AG09319 (cell line): ENCODE measurements at regions not wholly inside any gene's neighbourhood (a gene's known extent, or its start where the extent isn't known, plus 50 kb on each side); places are given as distances from the start of the nearest gene placed in this dataset.
A peak's percentile ranks its signal among the peaks of the same experiment; 100 is the strongest.

Experiments used
- DNase-seq: peaks from one replicate; pipeline ENCODE4 v3.0.0-alpha.2; 2010; ENCODE audit warnings: low read depth; ENCODE audit errors: extremely low read depth
- CTCF ChIP-seq: IDR thresholded peaks from 2 replicates; pipeline ENCODE4 v1.5.1; 2011; ENCODE audit warnings: low read depth, mild to moderate bottlenecking, inconsistent platforms, low read length, moderate library complexity

GRCh38 chr6:138570725-138571029 lies 71.4 kb upstream of the NHSL1 start:
- TF ChIP-seq CTCF = no peak
- no peak for DNase-seq

DNA sequence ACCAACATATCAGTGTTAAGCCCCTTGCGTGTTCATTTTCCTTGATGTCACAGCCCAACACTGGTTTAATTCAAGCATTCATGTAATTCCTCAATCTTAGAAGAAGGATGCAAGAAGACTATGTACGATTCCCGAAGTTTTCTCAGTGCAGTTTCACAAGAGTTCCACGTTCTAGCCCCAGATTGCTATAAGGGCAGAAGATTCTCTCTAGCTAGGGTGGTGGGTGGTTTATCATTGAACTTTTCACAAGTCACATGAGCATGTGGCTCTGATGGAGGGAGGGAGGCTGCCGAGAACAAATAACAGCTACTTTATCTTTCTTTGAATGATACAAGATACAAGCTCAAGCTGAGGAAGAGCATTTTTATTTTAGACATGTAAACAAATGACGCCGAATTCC lies 71.9 kb upstream of the NHSL1 start:
- TF ChIP-seq CTCF = no peak
- DNase-seq = no peak

GRCh38 chr6:138571585-138572166 lies 72.4 kb upstream of the NHSL1 start:
- no peak for TF ChIP-seq CTCF
- DNase-seq = no peak

DNA sequence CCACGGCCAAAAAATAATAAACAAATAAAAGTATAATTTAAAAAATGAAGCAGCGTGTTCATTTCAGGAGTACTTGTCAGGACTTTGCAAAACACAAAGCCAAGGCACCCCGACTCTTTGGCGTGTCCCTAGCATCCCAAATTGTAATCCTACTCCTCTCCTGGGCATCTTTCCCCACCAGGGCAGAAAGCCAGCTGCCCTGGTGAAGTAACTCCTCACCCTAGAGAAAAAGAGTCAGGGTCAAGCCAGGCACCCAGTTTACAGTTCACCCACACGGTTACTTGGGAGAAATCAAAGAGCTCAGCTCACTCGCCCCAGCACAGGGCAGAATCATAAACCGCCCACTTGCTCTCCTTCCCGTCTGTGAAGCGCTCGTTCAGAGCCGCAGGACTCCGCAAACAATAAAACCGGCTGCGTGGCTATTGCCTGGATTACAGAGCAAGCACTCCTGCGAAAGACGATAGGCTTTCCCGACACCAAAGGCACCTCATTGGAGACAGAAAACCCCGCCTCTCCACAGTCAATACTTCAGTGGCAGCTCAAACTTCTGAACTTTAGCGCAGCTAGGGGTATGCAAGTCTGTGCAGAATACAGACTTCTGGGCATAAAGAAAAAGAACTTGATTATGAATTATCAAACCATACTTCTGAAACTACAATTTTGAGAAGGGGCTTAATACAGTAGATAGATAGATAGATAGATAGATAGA lies 73.0 kb upstream of the NHSL1 start:
- TF ChIP-seq CTCF = no peak
- peak; percentile 44 for DNase-seq

- DNase-seq = no peak
- no peak for TF ChIP-seq CTCF
Observed at GRCh38 chr6:138572885-138573284, 73.6 kb upstream of the NHSL1 start.

- DNase-seq = no peak
- TF ChIP-seq CTCF = no peak
Observed at GRCh38 chr6:138575257-138575656, 76.0 kb upstream of the NHSL1 start.

DNA sequence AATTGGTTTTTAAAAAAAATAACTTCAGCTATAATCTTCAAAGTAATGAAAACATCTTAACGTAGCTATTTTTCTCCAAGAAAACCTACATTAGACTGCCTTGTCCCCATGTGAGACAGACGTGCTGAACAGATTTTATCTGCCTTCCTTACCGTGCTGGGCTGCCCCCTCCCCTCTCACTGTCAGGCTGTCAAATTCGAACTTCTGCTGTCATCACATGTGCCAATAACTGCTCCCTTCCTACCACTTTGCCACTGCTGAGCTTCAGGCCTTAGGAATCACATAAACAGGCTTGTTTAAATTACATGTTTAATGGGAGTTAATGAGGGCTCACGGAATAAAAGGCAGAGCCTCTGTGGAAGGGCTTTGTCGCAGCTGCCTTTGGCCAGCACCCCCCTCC lies 77.0 kb upstream of the NHSL1 start:
- DNase-seq = no peak
- no peak for TF ChIP-seq CTCF
